HepG2 (cell line): ENCODE measurements at regions not wholly inside any gene's neighbourhood (a gene's known extent, or its start where the extent isn't known, plus 50 kb on each side); places are given as distances from the start of the nearest gene placed in this dataset.

ENCODE experiments used
- NFYB ChIP-seq: sonication (generic); formaldehyde crosslinking; IDR thresholded peaks from 2 replicates; pipeline ENCODE4 v1.4.0; 2020; ENCODE audit warnings: missing genetic modification reagents
- PRPF4 ChIP-seq: fragments of 200-400 bp; formaldehyde crosslinking; IDR thresholded peaks from 2 replicates; pipeline ENCODE4 v1.6.1; 2016; ENCODE audit warnings: low read length, low read depth; ENCODE audit not compliant: poor library complexity, severe bottlenecking
- TCF12 ChIP-seq, 2 experiments: fragments of 450-650 bp in 1 of 2; sonication (generic) in 1 of 2; formaldehyde crosslinking in 1 of 2; IDR thresholded peaks; 2 replicates each; pipeline versions ENCODE4 v1.6.1 to v1.8.0; 2017 to 2022; ENCODE audit warnings: antibody characterized with exemption in 1 of 2, mild to moderate bottlenecking in 1 of 2, missing genetic modification reagents in 1 of 2, moderate library complexity in 1 of 2
- TCF7L2 ChIP-seq: IDR thresholded peaks from 2 replicates; pipeline ENCODE4 v1.6.1; 2011; ENCODE audit warnings: mild to moderate bottlenecking, low read depth, low read length, moderate library complexity
- TFDP1 ChIP-seq: IDR thresholded peaks from 2 replicates; pipeline ENCODE4 v1.6.1; 2016; ENCODE audit warnings: missing compliant biosample characterization, missing genetic modification reagents, borderline replicate concordance
- ZNF383 ChIP-seq: sonication (generic); formaldehyde crosslinking; IDR thresholded peaks from 2 replicates; pipeline ENCODE4 v1.4.0; 2020; ENCODE audit warnings: missing genetic modification reagents, mild to moderate bottlenecking, borderline replicate concordance
- ZNF510 ChIP-seq: sonication (generic); formaldehyde crosslinking; IDR thresholded peaks from 2 replicates; pipeline ENCODE4 v1.4.0; 2020; ENCODE audit warnings: low read depth, mild to moderate bottlenecking, missing genetic modification reagents
- ZNF512B ChIP-seq: sonication (generic); formaldehyde crosslinking; IDR thresholded peaks from 2 replicates; pipeline ENCODE4 v1.5.1; 2020; ENCODE audit warnings: missing genetic modification reagents, mild to moderate bottlenecking, borderline replicate concordance
- ZNF775 ChIP-seq: sonication (generic); formaldehyde crosslinking; IDR thresholded peaks from 2 replicates; pipeline ENCODE4 v1.4.0; 2020; ENCODE audit warnings: missing genetic modification reagents, mild to moderate bottlenecking, moderate library complexity, borderline replicate concordance

GRCh38 chr20:24890286-24890685 is 58.8 kb upstream of the CST7 start (continued):
- TF ChIP-seq TCF12 (IDR thresholded peaks at IDR 0.05) (no peak), TCF12 (CRISPR knock-in tag; IDR thresholded peaks at IDR 0.05) (no peak), ZNF383 (CRISPR knock-in tag) (no peak), TCF7L2 (no peak), ZNF775 (CRISPR knock-in tag) (no peak), TFDP1 (CRISPR knock-in tag) (no peak), PRPF4 (no peak), ZNF512B (no peak), ZNF510 (CRISPR knock-in tag) (no peak), NFYB (no peak)
